ENCODE measurements at regions not wholly inside any gene's neighbourhood (a gene's known extent, or its start where the extent isn't known, plus 50 kb on each side); places are given as distances from the start of the nearest gene placed in this dataset.

DNA sequence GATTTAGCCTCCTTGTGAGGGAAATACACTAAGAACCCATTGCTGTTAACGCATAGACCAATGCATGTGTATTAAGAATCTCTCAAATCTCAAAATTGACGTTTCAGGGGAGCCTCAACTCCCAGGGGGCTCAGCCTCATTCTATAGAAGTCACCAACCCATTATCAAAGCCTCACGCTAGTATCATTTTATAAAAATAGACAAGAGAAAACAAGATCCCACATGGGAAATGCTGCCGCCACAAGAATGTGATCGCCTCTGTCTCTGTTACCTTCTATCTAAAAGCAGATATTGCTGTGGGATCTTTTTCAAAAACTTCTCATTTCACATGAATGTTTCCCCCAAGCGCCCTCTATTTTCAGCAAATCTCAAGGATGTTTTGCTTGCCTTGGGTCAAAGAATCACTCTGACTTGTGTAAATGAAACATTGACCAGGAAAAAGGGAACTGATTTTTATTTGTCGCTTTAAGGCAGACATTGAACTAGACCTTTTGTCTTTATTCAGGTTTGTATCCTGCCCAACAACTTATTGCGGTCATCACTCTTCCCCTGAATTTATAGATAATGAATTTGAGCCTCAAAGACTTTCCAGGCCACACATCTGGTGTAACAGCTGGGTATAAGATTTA lies 679.0 kb upstream of the ID2 start:
- no peak overlapping the region for H3K56ac ChIP-seq (ENCODE audit: insufficient read length, low read depth, low read length)
- H3K79me1 ChIP-seq (ENCODE audit: insufficient read depth, low read depth, low read length, poor library complexity, severe bottlenecking), result no peaks in the 10 kb centered on the region
- H3K27me3 ChIP-seq (ENCODE audit: insufficient read depth, low read length), result no peaks in the 10 kb centered on the region
- Mint-ChIP-seq H3K36me3 (ENCODE audit: insufficient read depth in 1 of 3, low read depth in 3 of 3) (peaks cover 0 to 5% (median 0%) of the 10 kb centered on the region in 3 experiments; a peak in 2 of 7 replicates), H3K27ac (no peak overlapping the region), H3K9me3 (no peaks in the 10 kb centered on the region), H3K27me3 (ENCODE audit: low read depth) (no peaks in the 10 kb centered on the region; the same call in 1 of the 2 replicates), H3K4me3 (no peak overlapping the region), H3K4me1 (peaks cover 7 to 9% of the 10 kb centered on the region in 2 experiments; a peak in 2 of 4 replicates)
- H3K9me3 ChIP-seq (ENCODE audit: control insufficient read depth, low read depth, low read length), result no peaks in the 10 kb centered on the region
- H2BK5ac ChIP-seq (ENCODE audit: insufficient read length, low read length), result no peak overlapping the region
- no peak overlapping the region for H2AFZ ChIP-seq (ENCODE audit: low read length)
- H3K4ac ChIP-seq (ENCODE audit: low read depth, low read length), result no peak overlapping the region
- H3K79me2 ChIP-seq (ENCODE audit: insufficient read depth, low read length), result no peaks in the 10 kb centered on the region
- H3T11ph ChIP-seq (ENCODE audit: low read length), result no peak overlapping the region
- no peak overlapping the region for H4K8ac ChIP-seq (replicated peaks; ENCODE audit: insufficient read length, low read depth, low read length)
- H3K27ac ChIP-seq (ENCODE audit: insufficient read length, low read depth, low read length), result no peak overlapping the region
- TF ChIP-seq, protein P1, sequence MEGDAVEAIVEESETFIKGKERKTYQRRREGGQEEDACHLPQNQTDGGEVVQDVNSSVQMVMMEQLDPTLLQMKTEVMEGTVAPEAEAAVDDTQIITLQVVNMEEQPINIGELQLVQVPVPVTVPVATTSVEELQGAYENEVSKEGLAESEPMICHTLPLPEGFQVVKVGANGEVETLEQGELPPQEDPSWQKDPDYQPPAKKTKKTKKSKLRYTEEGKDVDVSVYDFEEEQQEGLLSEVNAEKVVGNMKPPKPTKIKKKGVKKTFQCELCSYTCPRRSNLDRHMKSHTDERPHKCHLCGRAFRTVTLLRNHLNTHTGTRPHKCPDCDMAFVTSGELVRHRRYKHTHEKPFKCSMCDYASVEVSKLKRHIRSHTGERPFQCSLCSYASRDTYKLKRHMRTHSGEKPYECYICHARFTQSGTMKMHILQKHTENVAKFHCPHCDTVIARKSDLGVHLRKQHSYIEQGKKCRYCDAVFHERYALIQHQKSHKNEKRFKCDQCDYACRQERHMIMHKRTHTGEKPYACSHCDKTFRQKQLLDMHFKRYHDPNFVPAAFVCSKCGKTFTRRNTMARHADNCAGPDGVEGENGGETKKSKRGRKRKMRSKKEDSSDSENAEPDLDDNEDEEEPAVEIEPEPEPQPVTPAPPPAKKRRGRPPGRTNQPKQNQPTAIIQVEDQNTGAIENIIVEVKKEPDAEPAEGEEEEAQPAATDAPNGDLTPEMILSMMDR (conservative IDR thresholded peaks at IDR 0.05), result no peak
- H4K5ac ChIP-seq (ENCODE audit: insufficient read length, low read depth, low read length), result no peak overlapping the region
- no peak overlapping the region for H2BK15ac ChIP-seq (ENCODE audit: low read depth, low read length)
- H3K14ac ChIP-seq (ENCODE audit: insufficient read depth, low read length), result no peak overlapping the region
- no peaks in the 10 kb centered on the region for H3K23me2 ChIP-seq (ENCODE audit: insufficient read length, low read depth, low read length, poor library complexity, severe bottlenecking)
- no peak overlapping the region for H3K18ac ChIP-seq (ENCODE audit: insufficient read length, low read depth, low read length)
- no peak for DNase-seq
- no peak overlapping the region for H4K91ac ChIP-seq (ENCODE audit: insufficient read length, low read depth, low read length)
- no peak overlapping the region for H3K23ac ChIP-seq (ENCODE audit: insufficient read length, low read depth, low read length)
- H3K4me2 ChIP-seq (ENCODE audit: insufficient read depth, insufficient read length, low read length), result no peak overlapping the region
- H4K20me1 ChIP-seq (ENCODE audit: control insufficient read depth, insufficient read depth, insufficient read length), result no peaks in the 10 kb centered on the region
- H2BK12ac ChIP-seq (ENCODE audit: insufficient read length, low read depth, low read length), result no peak overlapping the region
- H2BK120ac ChIP-seq (ENCODE audit: low read depth, low read length, poor library complexity, severe bottlenecking), result no peak overlapping the region
- no peak overlapping the region for H2AK5ac ChIP-seq (ENCODE audit: insufficient read length, low read length)
- no peak overlapping the region for H2BK20ac ChIP-seq (ENCODE audit: low read depth, low read length, poor library complexity, severe bottlenecking)
- WGBS (ENCODE audit: extremely low coverage, insufficient read length, low lambda C conversion rate), result no CpG with 5 or more reads among the region's 8 CpGs
- H3K4me1 ChIP-seq (ENCODE audit: insufficient read depth, low read length), result no peaks in the 10 kb centered on the region; the same call in 1 of the 2 replicates
- no peak overlapping the region for H3K9ac ChIP-seq (ENCODE audit: extremely low read depth, insufficient read length, low read length)

Data from H9 (cell line).